Loucy (cell line): ENCODE measurements at regions not wholly inside any gene's neighbourhood (a gene's known extent, or its start where the extent isn't known, plus 50 kb on each side); places are given as distances from the start of the nearest gene placed in this dataset.

ENCODE experiments used
- H2AFZ ChIP-seq: fragments of 200-600 bp; sonication (generic); 2 replicates; pipeline ENCODE4 v1.6.0; 2016; ENCODE audit warnings: antibody characterized with exemption, mild to moderate bottlenecking, low read length, moderate library complexity
- H3F3A ChIP-seq: fragments of 200-600 bp; 2 replicates; pipeline ENCODE4 v1.6.0; 2016; ENCODE audit warnings: antibody characterized with exemption, low read depth, mild to moderate bottlenecking
- H3K27me3 ChIP-seq: fragments of 200-600 bp; sonication (generic); 2 replicates; pipeline ENCODE4 v1.6.1; 2014; ENCODE audit warnings: low read length, mild to moderate bottlenecking; ENCODE audit not compliant: insufficient read depth, poor library complexity, severe bottlenecking
- H3K36me3 ChIP-seq: fragments of 200-600 bp; sonication (generic); 2 replicates; pipeline ENCODE4 v1.6.1; 2016; ENCODE audit warnings: low read length; ENCODE audit not compliant: insufficient read depth
- H3K4me1 ChIP-seq: fragments of 200-600 bp; sonication (generic); 2 replicates; pipeline ENCODE4 v1.5.1; 2014; ENCODE audit warnings: low read length, mild to moderate bottlenecking; ENCODE audit not compliant: insufficient read depth, poor library complexity, severe bottlenecking
- H3K4me2 ChIP-seq: fragments of 200-600 bp; sonication (generic); 2 replicates; pipeline ENCODE4 v1.6.0; 2014; ENCODE audit warnings: antibody characterized with exemption, low read length, low read depth, mild to moderate bottlenecking; ENCODE audit not compliant: poor library complexity, severe bottlenecking
- H3K4me3 ChIP-seq: fragments of 200-600 bp; sonication (generic); 2 replicates; pipeline ENCODE4 v1.5.1; 2014; ENCODE audit warnings: low read length, mild to moderate bottlenecking, mixed read lengths; ENCODE audit not compliant: poor library complexity, severe bottlenecking
- H3K79me2 ChIP-seq: fragments of 200-600 bp; sonication (generic); 2 replicates; pipeline ENCODE4 v1.6.1; 2014; ENCODE audit warnings: low read length; ENCODE audit not compliant: insufficient read depth
- H3K9ac ChIP-seq: fragments of 200-600 bp; sonication (generic); 2 replicates; pipeline ENCODE4 v1.6.0; 2014; ENCODE audit warnings: mild to moderate bottlenecking, low read depth, low read length, moderate library complexity; ENCODE audit not compliant: poor library complexity, severe bottlenecking
- H3K9me2 ChIP-seq: fragments of 200-600 bp; sonication (generic); replicated peaks from 2 replicates; pipeline ENCODE4 v1.6.1; 2016; ENCODE audit warnings: low read depth, low read length, mixed read lengths
- H3K9me3 ChIP-seq: fragments of 200-600 bp; sonication (generic); 2 replicates; pipeline ENCODE4 v1.6.1; 2014; ENCODE audit warnings: mild to moderate bottlenecking, antibody characterized with exemption, low read length, low read depth; ENCODE audit not compliant: insufficient read depth
- H4K20me1 ChIP-seq: fragments of 200-600 bp; sonication (generic); 2 replicates; pipeline ENCODE4 v1.6.0; 2014; ENCODE audit warnings: antibody characterized with exemption, low read length, mild to moderate bottlenecking; ENCODE audit not compliant: insufficient read depth, poor library complexity, severe bottlenecking
- EZH2phosphoT487 ChIP-seq: fragments of 200-600 bp; IDR thresholded peaks from 2 replicates; pipeline ENCODE4 v1.6.1; 2018; ENCODE audit warnings: antibody characterized with exemption, mild to moderate bottlenecking, moderate library complexity, borderline replicate concordance
- TF ChIP-seq, protein P1 (sequence below): fragments of 200-600 bp; sonication (generic); conservative IDR thresholded peaks from 2 replicates; pipeline ENCODE4 v1.5.1; 2014; ENCODE audit warnings: mild to moderate bottlenecking, antibody characterized with exemption, low read length

DNA sequence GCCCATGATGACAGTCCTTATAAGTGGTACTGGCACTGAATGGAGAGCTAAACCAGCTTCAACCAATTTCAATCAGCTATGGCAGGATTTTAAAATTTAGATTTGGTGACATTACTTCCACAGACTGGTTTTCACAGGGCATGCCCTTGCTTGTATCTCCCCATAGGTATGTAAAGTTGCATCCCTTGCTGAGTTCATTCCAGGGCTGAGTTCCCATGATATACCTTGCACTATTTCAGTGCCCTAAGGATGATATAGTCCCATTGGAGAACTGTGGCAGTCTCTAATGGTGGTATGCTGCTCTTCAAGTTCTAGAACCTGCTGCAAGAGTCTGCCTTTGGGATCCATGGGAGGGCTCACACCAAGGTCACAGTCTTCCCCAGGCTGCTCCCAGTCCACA, 232.7 kb upstream of the MOCS1 start:
- Histone ChIP-seq H3K9me3 (no peaks in the 10 kb centered on the region), H3K9me2 (no peaks in the 10 kb centered on the region), H3K4me1 (no peaks in the 10 kb centered on the region), H3K4me3 (no peak overlapping the region), H3K79me2 (no peaks in the 10 kb centered on the region), H2AFZ (no peak overlapping the region), H3K36me3 (no peaks in the 10 kb centered on the region), H3K4me2 (no peak overlapping the region), H3F3A (no peaks in the 10 kb centered on the region), H3K27me3 (no peaks in the 10 kb centered on the region), H4K20me1 (no peaks in the 10 kb centered on the region), H3K9ac (no peak overlapping the region)
- no peak for TF ChIP-seq EZH2phosphoT487
- TF ChIP-seq, protein P1, sequence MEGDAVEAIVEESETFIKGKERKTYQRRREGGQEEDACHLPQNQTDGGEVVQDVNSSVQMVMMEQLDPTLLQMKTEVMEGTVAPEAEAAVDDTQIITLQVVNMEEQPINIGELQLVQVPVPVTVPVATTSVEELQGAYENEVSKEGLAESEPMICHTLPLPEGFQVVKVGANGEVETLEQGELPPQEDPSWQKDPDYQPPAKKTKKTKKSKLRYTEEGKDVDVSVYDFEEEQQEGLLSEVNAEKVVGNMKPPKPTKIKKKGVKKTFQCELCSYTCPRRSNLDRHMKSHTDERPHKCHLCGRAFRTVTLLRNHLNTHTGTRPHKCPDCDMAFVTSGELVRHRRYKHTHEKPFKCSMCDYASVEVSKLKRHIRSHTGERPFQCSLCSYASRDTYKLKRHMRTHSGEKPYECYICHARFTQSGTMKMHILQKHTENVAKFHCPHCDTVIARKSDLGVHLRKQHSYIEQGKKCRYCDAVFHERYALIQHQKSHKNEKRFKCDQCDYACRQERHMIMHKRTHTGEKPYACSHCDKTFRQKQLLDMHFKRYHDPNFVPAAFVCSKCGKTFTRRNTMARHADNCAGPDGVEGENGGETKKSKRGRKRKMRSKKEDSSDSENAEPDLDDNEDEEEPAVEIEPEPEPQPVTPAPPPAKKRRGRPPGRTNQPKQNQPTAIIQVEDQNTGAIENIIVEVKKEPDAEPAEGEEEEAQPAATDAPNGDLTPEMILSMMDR: no peak

DNA sequence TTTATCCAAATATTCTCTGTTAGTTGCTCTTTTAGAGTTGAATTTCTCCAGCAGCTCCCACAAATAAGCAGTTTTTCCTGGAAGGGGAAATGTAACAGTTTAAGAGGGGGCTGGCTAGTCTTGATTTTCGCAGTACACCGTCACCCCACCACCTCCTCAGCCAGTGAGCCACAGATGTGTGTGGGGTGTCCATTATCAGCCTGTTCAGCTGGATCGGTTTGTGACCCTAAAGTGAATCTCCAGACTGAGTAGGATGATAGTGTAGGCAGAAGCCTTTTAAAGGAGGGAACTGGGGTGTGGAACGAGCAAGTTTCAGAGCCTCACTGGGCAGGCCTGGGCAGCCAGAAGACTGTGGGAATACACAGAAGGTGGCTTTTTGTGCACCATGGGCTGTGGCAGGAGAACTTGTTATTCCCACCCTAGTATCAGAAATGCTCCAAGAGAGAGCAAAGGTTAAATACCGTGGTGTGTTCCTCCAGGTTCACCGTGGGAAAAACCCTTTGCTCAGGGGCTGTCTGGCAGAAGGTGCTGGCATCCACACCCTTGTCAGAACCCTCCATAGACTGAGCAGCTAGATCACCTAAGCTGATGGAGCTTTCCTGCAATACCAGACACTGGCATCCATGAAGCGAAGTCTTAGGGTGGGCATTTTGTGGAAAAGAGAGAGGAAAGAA, 230.9 kb upstream of the MOCS1 start:
- no peaks in the 10 kb centered on the region for H3K9me2 ChIP-seq
- H3K4me2 ChIP-seq: no peak overlapping the region
- no peaks in the 10 kb centered on the region for H3K79me2 ChIP-seq
- no peak overlapping the region for H3K9ac ChIP-seq
- no peak for TF ChIP-seq EZH2phosphoT487
- TF ChIP-seq, protein P1: no peak
- H3K4me3 ChIP-seq: no peak overlapping the region
- H3K27me3 ChIP-seq: no peaks in the 10 kb centered on the region
- no peaks in the 10 kb centered on the region for H3K36me3 ChIP-seq
- no peaks in the 10 kb centered on the region for H3F3A ChIP-seq
- H3K9me3 ChIP-seq: no peaks in the 10 kb centered on the region
- no peaks in the 10 kb centered on the region for H4K20me1 ChIP-seq
- no peaks in the 10 kb centered on the region for H3K4me1 ChIP-seq
- no peak overlapping the region for H2AFZ ChIP-seq

DNA sequence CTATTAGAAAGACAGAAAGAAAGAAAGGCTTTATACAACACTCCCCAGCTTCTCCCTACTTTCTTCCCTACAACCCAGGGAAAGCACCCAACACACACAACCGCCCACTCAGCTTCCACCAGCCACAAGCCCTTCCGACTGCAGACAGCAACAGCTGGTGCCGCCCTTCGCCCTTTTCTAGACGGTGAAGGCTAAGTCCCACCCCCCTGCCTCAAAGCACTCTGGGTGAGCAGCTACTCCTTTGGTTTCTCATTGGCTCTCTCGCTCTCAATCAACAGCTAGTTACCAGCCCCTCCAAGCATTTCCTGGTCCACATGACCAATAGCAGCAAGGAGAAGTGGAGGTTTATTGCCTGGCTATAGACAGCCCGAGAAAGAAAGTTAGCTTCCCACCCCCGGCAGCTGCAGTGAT, 230.1 kb upstream of the MOCS1 start:
- Histone ChIP-seq H2AFZ (no peak overlapping the region), H4K20me1 (no peaks in the 10 kb centered on the region), H3K36me3 (no peaks in the 10 kb centered on the region), H3K79me2 (no peaks in the 10 kb centered on the region), H3K9ac (no peak overlapping the region), H3K4me2 (no peak overlapping the region), H3K4me1 (no peaks in the 10 kb centered on the region), H3F3A (no peaks in the 10 kb centered on the region), H3K9me3 (no peaks in the 10 kb centered on the region), H3K27me3 (no peaks in the 10 kb centered on the region), H3K9me2 (no peaks in the 10 kb centered on the region), H3K4me3 (no peak overlapping the region)
- no peak for TF ChIP-seq EZH2phosphoT487
- TF ChIP-seq, protein P1: no peak
